DMS53 treated with DMSO at 0.1 percent for 48 hours (cell line): ENCODE measurements at regions not wholly inside any gene's neighbourhood (a gene's known extent, or its start where the extent isn't known, plus 50 kb on each side); places are given as distances from the start of the nearest gene placed in this dataset.

ENCODE experiments used
- DNase-seq: peaks from one replicate; lab custom pipeline; 2025; ENCODE audit not compliant: unreplicated experiment; lab: John Stamatoyannopoulos, UW

DNA sequence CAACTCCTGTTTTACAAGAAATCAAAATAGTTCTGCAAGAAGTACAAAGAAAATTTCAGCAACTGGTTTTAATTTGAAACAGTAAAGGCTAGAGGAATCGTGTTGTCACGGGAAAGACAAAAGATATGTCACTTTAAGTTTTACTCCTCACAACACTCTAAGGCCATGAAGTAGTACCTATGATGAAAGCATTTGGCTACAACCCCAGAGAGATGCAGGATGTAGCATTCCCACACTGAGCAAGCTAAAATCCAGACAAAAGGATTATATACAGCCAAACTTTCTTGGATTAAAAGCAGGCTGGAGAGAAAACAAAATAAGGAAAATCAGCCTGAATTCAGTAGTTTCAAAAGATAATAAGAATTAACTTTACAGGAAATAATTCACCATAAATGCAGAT lies 245.5 kb upstream of the STEAP1 start:
- DNase-seq: no peak

DNA sequence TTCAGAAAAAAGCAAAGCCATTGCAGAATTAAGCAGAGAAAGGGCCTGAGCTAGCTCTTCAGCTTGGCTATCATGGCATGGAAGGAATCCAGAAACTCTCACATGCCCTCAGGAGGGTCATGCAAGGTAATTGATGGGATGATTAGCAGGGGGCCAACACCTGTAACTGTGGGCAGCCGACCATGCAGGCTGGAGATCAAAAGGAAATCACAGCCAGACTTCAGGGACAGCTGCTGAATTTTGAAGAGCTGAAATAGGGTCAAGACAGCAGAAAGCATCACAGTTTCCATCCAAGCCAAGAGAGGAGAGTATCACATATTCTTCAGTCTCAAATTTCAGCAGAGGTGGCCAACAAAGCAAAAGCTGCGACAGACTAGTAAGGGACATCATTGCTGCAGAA lies 239.6 kb upstream of the STEAP1 start:
- no peak for DNase-seq

- DNase-seq: no peak
These were observed 228.1 kb upstream of the STEAP1 start for GRCh38 chr7:89926194-89926593.

GRCh38 chr7:89926701-89927100 lies 227.6 kb upstream of the STEAP1 start:
- no peak for DNase-seq

GRCh38 chr7:89927762-89928161 lies 226.5 kb upstream of the STEAP1 start:
- DNase-seq: no peak

- DNase-seq: no peak
These were observed 225.8 kb upstream of the STEAP1 start for GRCh38 chr7:89928451-89928850.

DNA sequence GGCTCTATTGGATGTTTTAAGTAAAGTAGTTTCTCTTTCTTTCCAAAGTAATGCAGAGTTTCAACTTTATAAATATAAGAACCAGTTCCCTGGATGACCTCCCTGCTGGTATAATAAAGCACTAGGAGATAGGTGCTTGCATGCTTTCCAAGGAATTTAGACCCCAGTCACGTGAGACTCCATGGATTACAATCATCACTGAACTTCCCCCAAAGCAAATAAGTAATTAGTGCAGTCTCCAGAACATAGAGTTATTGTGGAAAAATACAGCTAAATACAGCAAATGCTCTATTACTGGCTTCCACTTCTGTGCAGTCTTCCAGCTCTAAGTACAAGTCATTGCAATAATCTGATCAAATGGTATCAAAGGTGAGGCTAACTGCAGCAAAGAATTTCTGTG lies 220.2 kb upstream of the STEAP1 start:
- DNase-seq: no peak

GRCh38 chr7:89943525-89944050 lies 210.7 kb upstream of the STEAP1 start:
- DNase-seq: no peak

- no peak for DNase-seq
These were observed 195.7 kb upstream of the STEAP1 start for GRCh38 chr7:89958525-89959068.

DNA sequence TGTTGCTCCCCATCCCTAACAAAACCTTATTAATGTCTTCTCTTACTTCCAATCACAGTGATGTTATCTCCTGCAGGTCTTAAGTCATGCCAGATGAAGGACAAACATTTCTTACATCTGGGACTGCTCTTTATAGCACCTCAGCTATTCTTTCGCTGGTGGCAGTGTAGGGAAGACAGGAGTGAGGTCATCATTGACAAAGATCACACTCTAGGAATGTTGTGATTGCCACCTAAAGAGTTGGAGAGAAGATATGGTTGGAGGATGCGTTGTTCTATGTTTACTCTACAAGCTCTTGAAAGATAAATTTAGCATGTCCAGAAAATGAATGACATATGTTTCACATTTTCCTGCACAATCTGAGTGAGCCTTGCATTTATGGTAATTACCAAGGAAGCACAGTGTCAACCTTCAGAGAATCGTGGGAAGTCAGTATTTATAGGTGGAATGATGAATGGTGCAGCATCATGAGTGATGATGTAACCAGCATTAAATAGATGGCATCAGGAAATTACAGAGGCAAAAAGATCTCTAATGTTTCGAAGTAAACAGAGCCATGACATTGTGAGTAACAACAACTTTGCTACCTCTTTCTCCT lies 188.1 kb upstream of the STEAP1 start:
- DNase-seq: peak; percentile 87

DNA sequence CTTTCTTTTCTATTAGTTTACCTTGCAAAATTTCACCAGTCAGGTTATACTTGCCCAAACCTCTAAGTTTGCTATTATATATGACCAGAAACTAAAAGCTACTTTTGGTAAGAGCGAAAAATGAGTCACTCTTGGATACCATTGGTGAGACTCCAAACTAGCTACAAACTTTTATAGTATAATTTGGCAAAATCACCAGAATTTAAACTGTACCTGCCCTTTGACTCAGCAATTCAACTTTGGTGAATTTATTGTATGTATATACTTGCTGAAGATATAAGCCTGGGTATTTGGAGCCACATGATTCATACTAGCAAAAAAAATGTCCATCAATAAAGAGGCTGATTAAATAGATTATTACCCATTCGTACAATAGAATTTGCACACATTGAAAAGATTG lies 178.7 kb upstream of the STEAP1 start:
- no peak for DNase-seq

- no peak for DNase-seq
These were observed 166.6 kb upstream of the STEAP1 start for GRCh38 chr7:89987665-89988064.

DNA sequence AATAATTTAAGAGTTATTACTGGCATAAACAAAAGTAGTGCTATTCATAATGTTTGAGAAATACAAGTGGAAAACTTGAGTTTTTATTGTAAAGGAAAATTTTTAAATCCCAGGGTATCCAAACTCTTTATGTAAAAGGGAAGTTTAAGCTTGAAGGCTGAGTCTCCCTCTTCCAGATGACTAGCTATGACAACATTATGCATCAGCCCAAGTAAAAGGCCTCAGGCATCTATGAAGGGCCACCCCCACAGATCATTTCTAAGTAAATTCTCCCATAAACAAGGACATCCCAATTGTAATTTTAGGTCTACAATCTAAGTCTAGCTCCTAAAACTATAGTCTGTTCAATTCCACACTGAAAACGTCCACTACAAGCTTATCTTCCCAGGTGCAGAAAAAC lies 166.2 kb upstream of the STEAP1 start:
- DNase-seq: no peak

GRCh38 chr7:89989454-89989853 lies 164.8 kb upstream of the STEAP1 start:
- no peak for DNase-seq

GRCh38 chr7:89994483-89994882 lies 159.8 kb upstream of the STEAP1 start:
- no peak for DNase-seq

GRCh38 chr7:89998554-89998953 lies 155.7 kb upstream of the STEAP1 start:
- no peak for DNase-seq

- DNase-seq: no peak
These were observed 148.4 kb upstream of the STEAP1 start for GRCh38 chr7:90005836-90006235.

GRCh38 chr7:90007001-90007654 lies 147.1 kb upstream of the STEAP1 start:
- no peak for DNase-seq

- DNase-seq: no peak
These were observed 146.4 kb upstream of the STEAP1 start for GRCh38 chr7:90007831-90008230.

DNA sequence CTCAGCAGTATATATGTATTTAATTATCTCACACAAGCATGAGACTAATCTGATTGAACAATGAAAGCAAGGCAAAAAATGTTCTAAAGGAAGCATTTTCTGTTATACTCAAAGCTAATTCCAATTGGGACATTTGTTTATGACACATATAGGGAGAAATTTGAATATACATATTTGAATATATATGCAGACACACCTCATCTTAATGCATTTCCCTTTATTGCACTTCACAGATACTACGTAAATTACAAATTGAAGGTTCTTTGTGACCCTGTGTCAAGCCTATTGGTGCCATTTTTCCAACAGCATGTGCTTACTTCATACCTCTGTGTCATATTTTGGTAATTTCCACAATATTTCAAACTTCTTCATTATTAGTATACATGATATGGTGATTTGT lies 132.1 kb upstream of the STEAP1 start:
- DNase-seq: no peak

- no peak for DNase-seq
These were observed 128.5 kb upstream of the STEAP1 start for GRCh38 chr7:90025771-90026170.

DNA sequence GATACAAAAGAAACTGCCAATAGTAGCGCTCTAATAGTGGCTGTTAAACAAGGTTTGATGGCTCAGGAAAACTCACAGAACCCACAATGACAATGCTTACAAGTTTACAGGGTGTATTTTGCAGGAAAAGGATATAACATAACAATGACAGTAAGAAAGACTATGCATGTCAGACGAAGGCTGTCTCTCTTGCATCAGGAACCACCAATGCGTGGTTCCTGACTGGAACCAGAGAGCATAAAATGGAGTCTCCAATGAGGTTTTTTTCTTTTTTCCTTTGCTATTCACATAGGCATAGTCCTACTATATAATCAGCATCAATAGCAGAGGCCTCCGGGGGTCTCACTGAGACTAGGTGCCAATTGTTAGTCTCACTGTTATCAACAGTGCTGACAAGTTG lies 120.4 kb upstream of the STEAP1 start:
- no peak for DNase-seq

- DNase-seq: no peak
These were observed 101.2 kb upstream of the STEAP1 start for GRCh38 chr7:90053094-90053493.
